ENCODE measurements at regions not wholly inside any gene's neighbourhood (a gene's known extent, or its start where the extent isn't known, plus 50 kb on each side); places are given as distances from the start of the nearest gene placed in this dataset.

- no peak for TF ChIP-seq CTCF (IDR thresholded peaks at IDR 0.05; ENCODE audit: insufficient read depth, low read depth, low read length)
- no peak for TF ChIP-seq EZH2 (IDR thresholded peaks at IDR 0.05; ENCODE audit: insufficient read depth, low read length)
These were observed 706.7 kb downstream of the PTPRU start for GRCh38 chr1:29943034-29943433.
